CD8-positive, alpha-beta memory T cell (primary cell): ENCODE measurements at regions not wholly inside any gene's neighbourhood (a gene's known extent, or its start where the extent isn't known, plus 50 kb on each side); places are given as distances from the start of the nearest gene placed in this dataset.

ENCODE experiments used
- CTCF ChIA-PET: fragments of 350-600 bp; sonication (Branson Sonifier 250); formaldehyde crosslinking; loops from one replicate; lab custom pipeline; 2021; ENCODE audit warnings: antibody characterized with exemption; lab: Charles Lee
- POLR2A ChIA-PET: fragments of 350-600 bp; sonication (Branson Sonifier 250); formaldehyde crosslinking; loops from one replicate; lab custom pipeline; 2021; ENCODE audit warnings: antibody characterized with exemption; lab: Charles Lee
- DNase-seq, 5 donors: peaks; one replicate each; pipeline versions ENCODE4 v3.0.0 to v3.0.0-alpha.2; 2020 to 2022; ENCODE audit warnings: mixed read lengths in 1 of 5
- H3K27ac ChIP-seq: one replicate; pipeline ENCODE4 v1.7.0; 2013; ENCODE audit warnings: low read depth, mild to moderate bottlenecking, low read length, moderate library complexity
- H3K27me3 ChIP-seq: 2 replicates; pipeline ENCODE4 v1.7.0; 2013; ENCODE audit warnings: low read length, mild to moderate bottlenecking; ENCODE audit not compliant: insufficient read depth, poor library complexity, severe bottlenecking
- H3K36me3 ChIP-seq: 2 replicates; pipeline ENCODE4 v1.7.0; 2013; ENCODE audit warnings: mild to moderate bottlenecking, low read length, moderate library complexity; ENCODE audit not compliant: insufficient read depth
- H3K4me1 ChIP-seq: 2 replicates; pipeline ENCODE4 v1.7.0; 2013; ENCODE audit warnings: mild to moderate bottlenecking, low read length, moderate library complexity; ENCODE audit not compliant: insufficient read depth
- H3K4me3 ChIP-seq: 2 replicates; pipeline ENCODE4 v1.7.0; 2013; ENCODE audit warnings: mild to moderate bottlenecking, low read length
- H3K9me3 ChIP-seq: 2 replicates; pipeline ENCODE4 v1.7.0; 2013; ENCODE audit warnings: mild to moderate bottlenecking, low read length
- H3K27ac Mint-ChIP-seq, 8 donors: one replicate each; pipeline ENCODE4 v1.8.0; 2020 to 2021; ENCODE audit warnings: mixed read lengths in 8 of 8, mild to moderate bottlenecking in 6 of 8, inconsistent platforms in 3 of 8, moderate library complexity in 3 of 8
- H3K27me3 Mint-ChIP-seq, 2 donors: one replicate each; pipeline ENCODE4 v1.8.0; 2020 to 2021; ENCODE audit warnings: mixed read lengths in 2 of 2, mild to moderate bottlenecking in 1 of 2, moderate library complexity in 1 of 2
- H3K36me3 Mint-ChIP-seq, 3 donors: one replicate each; pipeline ENCODE4 v1.8.0; 2020 to 2021; ENCODE audit warnings: mixed read lengths in 3 of 3, inconsistent platforms in 1 of 3, mild to moderate bottlenecking in 1 of 3
- H3K4me1 Mint-ChIP-seq, 3 donors: one replicate each; pipeline ENCODE4 v1.8.0; 2020 to 2021; ENCODE audit warnings: mixed read lengths in 3 of 3, inconsistent platforms in 1 of 3, mild to moderate bottlenecking in 1 of 3
- H3K4me3 Mint-ChIP-seq, 7 donors: one replicate each; pipeline ENCODE4 v1.8.0; 2020 to 2021; ENCODE audit warnings: mixed read lengths in 7 of 7, mild to moderate bottlenecking in 6 of 7, moderate library complexity in 4 of 7, inconsistent platforms in 2 of 7
- H3K9me3 Mint-ChIP-seq, 5 donors: one replicate each; pipeline ENCODE4 v1.8.0; 2020 to 2022; ENCODE audit warnings: mixed read lengths in 5 of 5, mild to moderate bottlenecking in 3 of 5, moderate library complexity in 2 of 5, inconsistent platforms in 1 of 5

- Histone ChIP-seq H3K27ac (no peak overlapping the region), H3K4me1 (no peaks in the 10 kb centered on the region), H3K9me3 (no peaks in the 10 kb centered on the region), H3K27me3 (no peaks in the 10 kb centered on the region), H3K4me3 (no peak overlapping the region), H3K36me3 (no peaks in the 10 kb centered on the region)
- Mint-ChIP-seq H3K4me1 (no peaks in the 10 kb centered on the region), H3K4me3 (no peak overlapping the region), H3K9me3 (no peaks in the 10 kb centered on the region), H3K27me3 (no peaks in the 10 kb centered on the region), H3K27ac (no peak overlapping the region), H3K36me3 (peaks cover 20 to 60% (median 23%) of the 10 kb centered on the region in 3 donors)
- ChIA-PET POLR2A (no interaction called here), CTCF (interaction anchor here (0.7 kb wide), 1 partner anchor 25 kb away, joined by 3 read pairs; no protein-coding TSS in a partner anchor)
- no peak for DNase-seq
These were observed 106.2 kb downstream of the RTP5 start for GRCh38 chr2:241975593-241976284.

- Histone ChIP-seq H3K27me3 (no peaks in the 10 kb centered on the region), H3K4me3 (no peak overlapping the region), H3K36me3 (no peaks in the 10 kb centered on the region), H3K27ac (no peak overlapping the region), H3K9me3 (no peaks in the 10 kb centered on the region), H3K4me1 (no peaks in the 10 kb centered on the region)
- Mint-ChIP-seq H3K9me3 (no peaks in the 10 kb centered on the region), H3K36me3 (peaks cover 17 to 56% (median 21%) of the 10 kb centered on the region in 3 donors), H3K4me1 (no peaks in the 10 kb centered on the region), H3K27ac (no peak overlapping the region), H3K27me3 (no peaks in the 10 kb centered on the region), H3K4me3 (peak overlapping the region in 1 of 7 donors; percentile 35)
- ChIA-PET POLR2A (no interaction called here), CTCF (no interaction called here)
- peak in 1 of 5 donors; percentile 22 for DNase-seq
These were observed 106.8 kb downstream of the RTP5 start for GRCh38 chr2:241976296-241976695.

- POLR2A ChIA-PET, result no interaction called here
- no peaks in the 10 kb centered on the region for H3K9me3 ChIP-seq
- no peaks in the 10 kb centered on the region for H3K36me3 ChIP-seq
- no peak overlapping the region for H3K27ac ChIP-seq
- no peaks in the 10 kb centered on the region for H3K27me3 ChIP-seq
- H3K4me3 ChIP-seq, result no peak overlapping the region
- H3K27ac Mint-ChIP-seq, result peak overlapping the region in 2 of 8 donors; percentile 36 to 61
- H3K4me3 Mint-ChIP-seq, result no peak overlapping the region
- no peaks in the 10 kb centered on the region for H3K27me3 Mint-ChIP-seq
- peaks cover 10 to 42% (median 18%) of the 10 kb centered on the region in 3 donors for H3K36me3 Mint-ChIP-seq
- H3K4me1 ChIP-seq, result no peaks in the 10 kb centered on the region
- CTCF ChIA-PET, result no interaction called here
- no peak for DNase-seq
- H3K9me3 Mint-ChIP-seq, result no peaks in the 10 kb centered on the region
- H3K4me1 Mint-ChIP-seq, result no peaks in the 10 kb centered on the region
These were observed 108.2 kb downstream of the RTP5 start for GRCh38 chr2:241977557-241978300.

GRCh38 chr2:241978670-241979069 lies 109.1 kb downstream of the RTP5 start:
- no peak overlapping the region for H3K4me3 ChIP-seq
- DNase-seq, result no peak
- Mint-ChIP-seq H3K4me1 (no peaks in the 10 kb centered on the region), H3K36me3 (peaks cover 6 to 35% (median 14%) of the 10 kb centered on the region in 3 donors), H3K27me3 (no peaks in the 10 kb centered on the region), H3K4me3 (no peak overlapping the region), H3K9me3 (no peaks in the 10 kb centered on the region), H3K27ac (peak overlapping the region in 3 of 8 donors; percentile 69 to 82 (median 81))
- POLR2A ChIA-PET, result no interaction called here
- H3K27me3 ChIP-seq, result no peaks in the 10 kb centered on the region
- H3K9me3 ChIP-seq, result no peaks in the 10 kb centered on the region
- H3K27ac ChIP-seq, result no peak overlapping the region
- no peaks in the 10 kb centered on the region for H3K36me3 ChIP-seq
- CTCF ChIA-PET, result interaction anchor here (0.7 kb wide), 1 partner anchor 28 kb away, joined by 3 read pairs; no protein-coding TSS in a partner anchor
- no peaks in the 10 kb centered on the region for H3K4me1 ChIP-seq

GRCh38 chr2:241980193-241980592 lies 110.7 kb downstream of the RTP5 start:
- Histone ChIP-seq H3K27me3 (no peaks in the 10 kb centered on the region), H3K27ac (no peak overlapping the region), H3K4me3 (no peak overlapping the region), H3K4me1 (peaks cover 6% of the 10 kb centered on the region), H3K36me3 (no peaks in the 10 kb centered on the region), H3K9me3 (no peaks in the 10 kb centered on the region)
- POLR2A ChIA-PET, result no interaction called here
- H3K9me3 Mint-ChIP-seq, result no peaks in the 10 kb centered on the region
- peaks cover 12 to 15% (median 14%) of the 10 kb centered on the region in 3 donors for H3K4me1 Mint-ChIP-seq
- peaks cover 6 to 29% (median 14%) of the 10 kb centered on the region in 3 donors for H3K36me3 Mint-ChIP-seq
- H3K27me3 Mint-ChIP-seq, result no peaks in the 10 kb centered on the region
- CTCF ChIA-PET, result no interaction called here
- DNase-seq, result no peak
- H3K27ac Mint-ChIP-seq, result peak overlapping the region in 2 of 8 donors; percentile 66 to 79
- no peak overlapping the region for H3K4me3 Mint-ChIP-seq

GRCh38 chr2:241981076-241981700 lies 111.7 kb downstream of the RTP5 start:
- ChIA-PET POLR2A (no interaction called here), CTCF (no interaction called here)
- Mint-ChIP-seq H3K4me3 (no peak overlapping the region), H3K27ac (peak overlapping the region in 4 of 8 donors; percentile 10 to 92 (median 48)), H3K36me3 (peaks cover 6 to 22% (median 13%) of the 10 kb centered on the region in 3 donors), H3K9me3 (no peaks in the 10 kb centered on the region), H3K4me1 (peaks cover 19 to 25% (median 21%) of the 10 kb centered on the region in 3 donors), H3K27me3 (no peaks in the 10 kb centered on the region)
- no peaks in the 10 kb centered on the region for H3K27me3 ChIP-seq
- no peak overlapping the region for H3K27ac ChIP-seq
- peaks cover 16% of the 10 kb centered on the region for H3K4me1 ChIP-seq
- no peaks in the 10 kb centered on the region for H3K36me3 ChIP-seq
- DNase-seq, result no peak
- no peak overlapping the region for H3K4me3 ChIP-seq
- H3K9me3 ChIP-seq, result no peaks in the 10 kb centered on the region

GRCh38 chr2:241982706-241983570 lies 113.4 kb downstream of the RTP5 start:
- Mint-ChIP-seq H3K9me3 (no peaks in the 10 kb centered on the region), H3K4me3 (no peak overlapping the region), H3K4me1 (peaks cover 21 to 30% (median 25%) of the 10 kb centered on the region in 3 donors), H3K27ac (peak overlapping the region in 6 of 8 donors; percentile 17 to 95 (median 76)), H3K27me3 (peaks cover 0 to 2% of the 10 kb centered on the region in 2 donors), H3K36me3 (peaks cover 6 to 10% (median 7%) of the 10 kb centered on the region in 3 donors)
- Histone ChIP-seq H3K36me3 (no peaks in the 10 kb centered on the region), H3K4me3 (no peak overlapping the region), H3K27ac (no peak overlapping the region), H3K27me3 (no peaks in the 10 kb centered on the region), H3K9me3 (no peaks in the 10 kb centered on the region), H3K4me1 (peaks cover 16% of the 10 kb centered on the region)
- DNase-seq, result no peak
- ChIA-PET CTCF (no interaction called here), POLR2A (no interaction called here)
